GM18858 (cell line): ENCODE measurements at regions not wholly inside any gene's neighbourhood (a gene's known extent, or its start where the extent isn't known, plus 50 kb on each side); places are given as distances from the start of the nearest gene placed in this dataset.

Source experiments
- ATAC-seq: cut with Tn5 transposase; IDR thresholded peaks from one replicate; pipeline ENCODE4 v1.9.1; 2021; ENCODE audit not compliant: unreplicated experiment

- ATAC-seq: no peak
Measured at GRCh38 chr6:157769776-157770426, 53.1 kb upstream of the SNX9 start.

GRCh38 chr6:157770946-157771345, 52.1 kb upstream of the SNX9 start:
- no peak for ATAC-seq

GRCh38 chr6:157772820-157773219, 50.2 kb upstream of the SNX9 start:
- no peak for ATAC-seq
